ENCODE measurements at regions not wholly inside any gene's neighbourhood (a gene's known extent, or its start where the extent isn't known, plus 50 kb on each side); places are given as distances from the start of the nearest gene placed in this dataset.
A peak's percentile ranks its signal among the peaks of the same experiment; 100 is the strongest.

DNA sequence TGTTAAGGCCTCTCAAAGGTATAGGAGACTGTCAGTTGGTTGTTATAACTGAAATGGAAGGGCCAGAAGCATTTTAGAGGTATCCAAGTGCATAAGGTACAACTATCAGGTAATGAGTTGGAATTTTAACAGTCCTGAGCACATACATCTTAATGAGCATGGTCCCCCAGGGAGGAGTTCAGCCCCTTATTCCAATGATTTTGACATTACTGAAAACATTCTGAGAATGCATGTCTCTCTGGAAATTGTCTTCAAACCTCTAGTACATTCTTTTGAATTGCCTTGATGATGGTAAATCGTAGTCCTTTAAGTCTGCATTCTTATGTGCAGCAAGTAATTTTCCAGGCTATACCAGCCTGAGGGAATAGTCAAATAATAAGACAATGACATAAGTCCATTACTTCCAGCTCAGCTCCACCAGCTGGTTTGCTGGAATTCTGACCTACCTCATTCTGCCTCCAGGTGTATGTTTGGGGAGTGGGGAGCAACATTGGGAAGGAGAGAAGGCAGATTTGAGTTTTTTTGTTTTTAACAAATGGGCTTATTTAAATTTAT lies 239.2 kb downstream of the MSRB3 start:
- no peak for DNase-seq

DNA sequence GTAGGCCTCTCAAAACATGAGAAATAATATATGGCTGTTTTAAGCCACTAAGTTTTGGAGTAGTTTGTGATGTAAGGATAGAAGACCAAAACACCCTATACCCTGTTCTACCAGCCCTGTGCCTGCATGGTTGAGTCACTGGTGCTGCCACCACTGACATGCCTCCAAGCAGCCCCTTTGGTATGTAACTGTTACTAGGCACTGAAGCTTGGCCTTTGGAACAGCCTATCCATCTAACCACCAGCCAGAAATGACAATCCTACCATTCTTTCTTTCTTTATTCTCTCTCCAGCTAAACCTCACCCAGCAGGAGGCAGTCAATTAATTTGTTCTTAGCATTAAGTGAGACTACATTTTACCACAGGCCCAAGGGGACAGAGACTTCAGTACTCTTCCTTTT lies 240.3 kb downstream of the MSRB3 start:
- peak; percentile 54 for DNase-seq

- DNase-seq = no peak
Measured at GRCh38 chr12:65520658-65521057, 242.2 kb downstream of the MSRB3 start.

GRCh38 chr12:65522956-65523860 lies 244.7 kb downstream of the MSRB3 start:
- peak; percentile 61 for DNase-seq

- DNase-seq = peak; percentile 88
Measured at GRCh38 chr12:65524666-65525065, 246.2 kb downstream of the MSRB3 start.

DNA sequence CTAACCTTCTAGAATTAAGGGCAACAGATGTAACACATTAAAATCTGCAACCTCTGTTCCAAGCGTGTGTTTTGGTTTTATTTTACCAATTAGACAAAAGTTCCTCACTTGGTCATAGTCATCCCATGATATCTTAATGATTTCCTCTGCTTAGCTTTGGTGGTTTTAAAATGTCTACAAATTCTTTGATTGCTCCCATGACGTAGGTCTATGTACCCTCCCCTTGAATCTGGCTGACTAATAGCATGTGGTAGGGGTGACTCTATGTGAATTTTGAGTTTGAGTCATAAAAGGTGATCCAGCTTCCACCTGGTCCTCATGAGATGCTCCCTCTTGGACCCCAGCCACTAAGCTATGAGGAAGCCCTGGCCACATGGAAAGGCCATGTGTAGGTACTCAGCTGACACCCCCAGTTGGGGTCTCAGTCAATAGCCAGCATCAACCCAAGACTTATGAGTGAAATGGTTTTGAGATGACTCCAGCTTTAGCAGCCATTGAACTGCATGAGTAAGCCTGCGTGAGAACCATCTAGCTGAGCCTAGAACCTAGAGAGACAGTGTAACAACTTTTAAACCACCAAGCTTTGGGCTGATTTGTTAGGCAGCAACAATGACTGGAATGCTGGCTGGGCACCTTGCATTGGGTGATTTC lies 247.1 kb downstream of the MSRB3 start:
- DNase-seq = peak; percentile 97

- DNase-seq = peak; percentile 82
Measured at GRCh38 chr12:65526311-65526710, 247.8 kb downstream of the MSRB3 start.

DNA sequence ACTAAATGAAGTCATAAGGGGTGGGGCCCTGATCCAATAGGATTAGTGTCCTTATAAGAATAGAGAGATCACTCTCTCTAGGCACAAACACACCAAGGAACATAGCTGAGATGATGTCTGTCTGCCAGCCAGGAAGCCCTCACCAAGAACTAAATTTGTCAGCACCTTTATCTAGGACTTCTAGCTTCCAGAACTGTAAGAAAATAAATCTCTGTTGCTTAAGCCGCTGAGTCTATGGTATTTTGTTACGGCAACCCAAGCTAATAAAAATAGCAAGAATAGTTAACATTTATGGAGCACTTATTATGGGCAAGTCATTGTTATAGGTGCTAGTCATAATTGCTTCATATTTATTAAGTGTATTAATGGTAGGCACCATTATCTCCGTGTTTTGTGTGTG lies 249.6 kb downstream of the MSRB3 start:
- no peak for DNase-seq

- DNase-seq = no peak
Measured at GRCh38 chr12:65529106-65529505, 250.6 kb downstream of the MSRB3 start.

GRCh38 chr12:65529771-65530435 lies 251.4 kb downstream of the MSRB3 start:
- no peak for DNase-seq

GRCh38 chr12:65532162-65532561 lies 253.7 kb downstream of the MSRB3 start:
- peak; percentile 89 for DNase-seq

DNA sequence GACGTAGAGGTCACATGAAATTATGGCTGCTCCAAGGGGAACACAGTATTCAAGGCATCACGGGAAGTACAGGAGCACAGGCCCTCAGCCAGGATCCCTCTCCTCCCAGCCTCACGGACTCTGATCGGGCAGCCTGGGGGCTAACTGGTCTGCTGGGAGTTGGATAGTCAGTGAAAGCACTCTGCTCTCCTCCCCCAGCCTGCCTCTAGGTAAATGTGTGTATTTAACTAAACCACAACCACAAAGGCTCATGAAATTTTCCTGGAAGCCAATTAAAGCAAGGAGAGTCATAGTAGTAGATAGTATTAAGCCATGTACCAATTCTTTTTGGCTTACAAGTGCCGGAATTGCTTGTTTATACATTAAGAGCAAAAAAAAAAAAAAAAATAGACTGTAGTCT lies 254.3 kb downstream of the MSRB3 start:
- DNase-seq = peak; percentile 98

GRCh38 chr12:65533177-65533883 lies 254.8 kb downstream of the MSRB3 start:
- DNase-seq = peak; percentile 91

GRCh38 chr12:65534238-65534841 lies 255.9 kb downstream of the MSRB3 start:
- DNase-seq = peak; percentile 31

DNA sequence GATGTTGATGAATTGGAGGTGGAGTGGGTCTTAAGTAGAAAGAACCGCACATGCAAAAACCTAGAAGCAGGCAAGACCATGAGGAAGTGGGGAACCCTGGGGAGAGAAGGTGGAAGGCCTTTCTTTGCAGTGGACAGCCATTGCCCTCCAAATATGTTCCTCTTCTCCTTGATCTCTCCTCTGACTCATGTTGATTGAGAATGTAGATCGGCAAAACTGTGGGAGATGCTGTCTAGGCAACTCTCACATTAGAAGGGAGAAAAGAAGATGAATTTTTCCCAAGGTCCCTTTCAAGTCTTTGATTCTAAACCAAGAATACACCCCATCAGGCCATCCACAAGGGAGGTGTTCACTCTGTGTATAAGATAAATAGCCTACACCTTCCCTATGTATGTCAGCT lies 257.5 kb downstream of the MSRB3 start:
- DNase-seq = peak; percentile 54

DNA sequence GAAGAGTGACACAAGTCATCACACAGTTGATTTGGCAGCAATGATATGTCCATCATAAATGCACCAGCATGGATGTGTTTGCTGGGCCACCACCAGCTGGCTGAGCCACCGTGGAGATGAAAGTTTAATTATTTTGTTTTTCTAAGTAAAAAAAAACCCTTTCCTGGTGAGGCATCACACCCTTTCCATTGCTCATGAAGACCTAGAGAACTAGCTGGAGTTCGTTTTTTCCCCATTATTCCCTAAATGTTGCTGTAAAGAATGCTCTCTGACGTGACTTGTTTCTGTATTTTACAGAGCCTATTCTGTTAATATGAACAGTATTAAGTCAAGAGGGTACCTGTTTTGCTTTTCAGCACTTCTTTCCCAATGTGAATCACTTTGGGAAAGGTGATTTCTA lies 257.9 kb downstream of the MSRB3 start:
- DNase-seq = no peak

- DNase-seq = peak; percentile 100
Measured at GRCh38 chr12:65536876-65537681, 258.6 kb downstream of the MSRB3 start.

DNA sequence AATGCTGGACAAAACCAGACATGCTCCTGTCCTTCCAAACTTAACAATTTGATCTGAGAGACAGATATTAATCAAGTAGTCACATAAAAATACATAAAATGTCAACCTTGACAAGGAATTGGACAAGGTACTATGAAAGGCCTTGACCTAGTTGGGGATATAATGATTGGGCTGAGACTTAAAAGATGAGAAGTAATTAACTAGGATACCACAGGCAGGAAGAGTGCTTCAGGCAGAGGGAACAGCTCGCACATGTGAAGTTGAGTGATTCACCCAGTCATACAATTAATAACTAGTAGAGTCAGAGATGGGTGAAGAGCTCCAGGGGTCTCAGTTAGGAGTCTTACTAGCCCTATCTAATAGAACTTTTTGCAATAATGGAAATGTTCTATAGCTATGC lies 259.5 kb downstream of the MSRB3 start:
- DNase-seq = peak; percentile 40

DNA sequence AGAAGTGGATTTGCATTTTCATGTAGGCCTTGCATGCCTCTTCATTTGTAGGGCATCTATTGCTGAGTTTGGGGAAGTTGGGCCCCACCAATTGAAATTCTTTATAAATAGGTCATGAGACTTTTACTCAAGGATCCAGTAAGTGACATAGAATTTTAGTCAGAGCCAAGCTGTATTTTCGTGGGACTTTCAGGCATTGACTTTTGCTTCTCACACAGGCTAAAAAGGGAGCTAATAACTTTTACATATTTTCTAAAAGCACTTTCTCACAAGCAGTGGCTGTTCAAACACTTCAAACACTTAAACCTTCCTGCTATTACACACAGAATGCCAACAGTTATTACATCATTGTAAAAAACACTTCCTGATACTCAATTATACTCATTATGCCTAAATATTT lies 260.5 kb downstream of the MSRB3 start:
- DNase-seq = no peak

DNA sequence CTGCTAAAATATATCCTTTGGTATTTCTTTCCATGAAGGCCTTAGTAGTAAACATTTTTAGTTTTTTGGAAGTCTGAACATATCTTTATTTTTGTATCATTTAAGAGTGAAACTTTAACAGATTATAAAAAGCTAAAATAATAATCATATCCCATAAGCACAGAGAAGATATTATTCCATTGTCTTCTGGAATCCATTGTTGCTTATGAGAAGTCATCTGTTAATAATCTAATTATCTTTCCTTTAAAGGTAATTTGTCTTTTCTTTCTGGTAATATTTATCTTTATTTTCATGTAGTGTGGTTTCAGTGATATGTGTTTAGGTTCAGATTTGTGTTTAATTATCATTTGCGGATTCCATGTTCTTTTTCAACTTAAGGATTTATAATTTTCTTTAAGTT lies 261.7 kb downstream of the MSRB3 start:
- DNase-seq = no peak

DNA sequence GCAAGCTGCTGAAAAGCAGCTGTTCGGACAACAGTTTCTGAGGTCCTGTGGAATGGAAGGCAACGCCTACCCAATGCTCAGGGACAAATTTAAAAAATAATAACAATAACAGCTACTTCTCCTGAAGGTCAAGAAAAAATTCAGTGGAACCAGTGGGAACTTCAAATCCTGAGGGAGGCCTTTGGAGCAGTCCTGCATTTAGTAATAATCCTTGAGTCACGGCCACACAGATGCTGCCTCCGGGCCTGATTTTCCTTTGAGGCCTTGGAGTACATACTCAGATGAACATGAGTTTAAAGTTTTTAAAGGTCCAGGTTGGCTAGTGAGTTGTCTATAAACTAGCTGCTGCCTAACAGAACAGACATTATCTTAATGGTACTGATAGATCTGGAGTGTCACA lies 268.0 kb downstream of the MSRB3 start:
- DNase-seq = no peak
